BE2C (cell line): ENCODE measurements at regions not wholly inside any gene's neighbourhood (a gene's known extent, or its start where the extent isn't known, plus 50 kb on each side); places are given as distances from the start of the nearest gene placed in this dataset.

ENCODE experiments used
- DNase-seq: peaks from one replicate; pipeline ENCODE4 v3.0.0-alpha.2; 2020
- H3K27me3 ChIP-seq: fragments of 250-450 bp; sonication (Bioruptor Pico); 2 replicates; pipeline ENCODE4 v1.5.1; 2020; ENCODE audit warnings: mild to moderate bottlenecking
- H3K36me3 ChIP-seq: fragments of 250-450 bp; sonication (Bioruptor Pico); 2 replicates; pipeline ENCODE4 v1.5.1; 2020; ENCODE audit warnings: mild to moderate bottlenecking
- H3K4me1 ChIP-seq: fragments of 250-450 bp; sonication (Bioruptor Pico); 2 replicates; pipeline ENCODE4 v1.5.1; 2020
- H3K4me3 ChIP-seq: 2 replicates; pipeline ENCODE4 v1.5.1; 2011; ENCODE audit warnings: low read depth, low read length
- H3K9me3 ChIP-seq: fragments of 250-450 bp; sonication (Bioruptor Pico); 2 replicates; pipeline ENCODE4 v1.5.1; 2020
- TF ChIP-seq, protein P1 (sequence below): IDR thresholded peaks from 2 replicates; pipeline ENCODE4 v1.5.1; 2012; ENCODE audit warnings: mild to moderate bottlenecking, low read depth, low read length

DNA sequence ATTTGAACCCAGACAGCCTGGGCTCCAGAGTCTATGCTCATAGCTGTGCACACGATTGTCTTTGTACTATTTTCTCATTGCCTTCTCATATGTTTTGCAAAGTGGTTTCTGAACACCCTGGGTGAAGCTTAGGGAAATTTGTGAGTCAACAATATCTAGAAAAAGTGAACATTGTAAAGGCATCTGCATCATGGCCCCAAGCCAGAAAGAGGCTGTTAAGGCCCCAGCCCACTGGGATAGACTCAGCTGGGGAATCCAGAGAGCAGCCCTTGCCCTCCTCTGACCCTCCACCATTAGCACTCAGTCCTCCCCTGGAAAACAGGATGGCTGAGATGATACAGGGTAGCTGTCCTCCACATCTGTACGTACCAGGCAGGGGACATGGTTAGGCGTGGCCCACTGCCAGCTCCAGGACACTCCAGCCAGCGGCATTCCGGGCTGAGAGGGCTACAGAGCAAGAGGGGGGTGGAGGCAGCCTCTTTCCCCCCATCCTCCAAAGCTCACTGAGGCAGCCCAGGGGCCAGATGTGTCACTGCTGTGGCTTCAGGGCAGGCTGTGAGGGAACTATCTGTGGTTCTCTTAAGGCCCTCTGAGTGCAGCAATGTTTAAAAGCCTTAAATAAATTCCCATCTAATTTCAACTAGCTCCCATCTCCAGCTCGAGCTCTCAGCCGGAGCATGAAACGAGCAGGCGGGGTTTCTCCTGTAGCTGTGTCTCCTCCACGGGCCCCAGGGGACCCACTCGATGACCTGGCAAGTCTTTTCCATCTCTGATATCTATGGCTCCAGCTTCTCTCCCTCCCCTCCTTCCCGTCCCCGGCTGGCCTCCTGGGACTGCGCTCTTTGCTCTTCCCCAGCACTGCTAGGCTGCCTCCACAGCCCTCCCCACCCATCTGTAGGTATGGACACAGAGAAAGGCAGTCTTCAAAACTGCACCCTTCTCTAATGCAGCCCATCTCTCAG, 209.4 kb upstream of the LRFN2 start:
- TF ChIP-seq, protein P1, sequence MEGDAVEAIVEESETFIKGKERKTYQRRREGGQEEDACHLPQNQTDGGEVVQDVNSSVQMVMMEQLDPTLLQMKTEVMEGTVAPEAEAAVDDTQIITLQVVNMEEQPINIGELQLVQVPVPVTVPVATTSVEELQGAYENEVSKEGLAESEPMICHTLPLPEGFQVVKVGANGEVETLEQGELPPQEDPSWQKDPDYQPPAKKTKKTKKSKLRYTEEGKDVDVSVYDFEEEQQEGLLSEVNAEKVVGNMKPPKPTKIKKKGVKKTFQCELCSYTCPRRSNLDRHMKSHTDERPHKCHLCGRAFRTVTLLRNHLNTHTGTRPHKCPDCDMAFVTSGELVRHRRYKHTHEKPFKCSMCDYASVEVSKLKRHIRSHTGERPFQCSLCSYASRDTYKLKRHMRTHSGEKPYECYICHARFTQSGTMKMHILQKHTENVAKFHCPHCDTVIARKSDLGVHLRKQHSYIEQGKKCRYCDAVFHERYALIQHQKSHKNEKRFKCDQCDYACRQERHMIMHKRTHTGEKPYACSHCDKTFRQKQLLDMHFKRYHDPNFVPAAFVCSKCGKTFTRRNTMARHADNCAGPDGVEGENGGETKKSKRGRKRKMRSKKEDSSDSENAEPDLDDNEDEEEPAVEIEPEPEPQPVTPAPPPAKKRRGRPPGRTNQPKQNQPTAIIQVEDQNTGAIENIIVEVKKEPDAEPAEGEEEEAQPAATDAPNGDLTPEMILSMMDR: no peak
- Histone ChIP-seq H3K27me3 (no peaks in the 10 kb centered on the region), H3K4me3 (peak overlapping the region; percentile 6; the same call in 1 of the 2 replicates), H3K9me3 (no peaks in the 10 kb centered on the region; the same call in 1 of the 2 replicates), H3K36me3 (no peaks in the 10 kb centered on the region), H3K4me1 (peaks cover 23% of the 10 kb centered on the region)
- DNase-seq: peak; percentile 89

DNA sequence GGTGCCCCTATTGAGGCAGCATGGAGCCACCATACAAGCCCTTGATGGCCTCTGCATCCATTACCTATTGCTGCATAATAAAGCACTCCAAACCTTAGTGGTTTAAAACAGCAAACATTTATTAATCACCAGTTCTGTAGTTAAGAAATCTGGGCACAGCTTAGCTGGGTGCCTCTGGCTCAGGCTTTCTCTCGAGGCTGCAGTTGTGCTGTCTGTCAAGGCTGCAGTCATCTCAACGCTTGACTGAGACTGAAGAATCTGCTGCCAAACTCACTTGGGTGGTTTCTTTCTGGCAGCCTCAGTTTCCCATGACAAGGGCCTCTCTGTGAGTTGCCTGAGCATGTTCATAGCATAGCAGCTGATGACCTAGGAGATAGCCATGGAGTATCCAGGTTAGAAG, 207.4 kb upstream of the LRFN2 start:
- Histone ChIP-seq H3K4me1 (peaks cover 25% of the 10 kb centered on the region), H3K4me3 (no peak overlapping the region), H3K36me3 (no peaks in the 10 kb centered on the region), H3K9me3 (no peaks in the 10 kb centered on the region; the same call in 1 of the 2 replicates), H3K27me3 (no peaks in the 10 kb centered on the region)
- TF ChIP-seq, protein P1: no peak
- DNase-seq: no peak

DNA sequence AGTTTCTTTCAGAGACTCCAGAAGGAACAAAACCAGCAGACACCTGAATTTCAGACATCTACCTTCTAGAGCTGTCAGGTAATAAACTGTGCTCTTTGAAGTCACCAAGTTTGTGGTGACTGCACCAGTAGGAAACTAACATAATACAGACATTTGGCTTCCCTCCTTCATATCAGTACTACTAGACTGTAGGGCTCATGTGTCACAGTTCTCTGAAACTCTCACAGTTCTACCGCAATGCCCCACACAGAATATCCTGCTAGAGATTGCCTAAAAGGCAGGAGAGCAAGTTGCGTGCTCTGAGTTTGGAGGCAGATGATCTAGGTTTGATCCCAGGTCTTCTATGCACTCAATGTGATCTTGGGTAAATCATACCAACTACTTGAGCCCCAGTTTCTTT, 205.0 kb upstream of the LRFN2 start:
- TF ChIP-seq, protein P1: no peak
- no peaks in the 10 kb centered on the region; the same call in 1 of the 2 replicates for H3K9me3 ChIP-seq
- no peaks in the 10 kb centered on the region for H3K27me3 ChIP-seq
- H3K4me3 ChIP-seq: no peak overlapping the region
- DNase-seq: no peak
- H3K4me1 ChIP-seq: peaks cover 34% of the 10 kb centered on the region
- H3K36me3 ChIP-seq: no peaks in the 10 kb centered on the region

DNA sequence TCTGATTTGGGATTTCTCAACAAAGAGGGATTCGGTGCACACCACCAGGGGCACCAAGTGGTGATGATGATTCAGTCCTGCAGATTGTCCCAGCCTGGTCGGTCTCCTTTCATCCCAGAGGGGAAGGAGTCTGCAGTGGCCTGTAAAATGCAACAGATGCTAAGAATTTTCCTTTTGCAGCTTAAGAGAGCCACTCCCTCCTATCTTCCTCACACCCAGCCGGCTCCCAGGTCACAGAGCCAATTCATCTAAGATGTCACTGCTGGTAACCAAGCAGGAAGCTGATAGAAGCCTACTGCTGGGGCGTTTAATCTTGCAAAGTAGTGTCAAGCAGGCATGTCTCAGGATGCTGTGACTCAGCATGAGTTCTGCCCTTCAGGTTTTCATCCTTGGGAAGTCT, 203.8 kb upstream of the LRFN2 start:
- DNase-seq: no peak
- Histone ChIP-seq H3K9me3 (no peaks in the 10 kb centered on the region; the same call in 1 of the 2 replicates), H3K4me1 (peaks cover 23% of the 10 kb centered on the region), H3K4me3 (no peak overlapping the region), H3K36me3 (no peaks in the 10 kb centered on the region), H3K27me3 (no peaks in the 10 kb centered on the region)
- TF ChIP-seq, protein P1: no peak

DNA sequence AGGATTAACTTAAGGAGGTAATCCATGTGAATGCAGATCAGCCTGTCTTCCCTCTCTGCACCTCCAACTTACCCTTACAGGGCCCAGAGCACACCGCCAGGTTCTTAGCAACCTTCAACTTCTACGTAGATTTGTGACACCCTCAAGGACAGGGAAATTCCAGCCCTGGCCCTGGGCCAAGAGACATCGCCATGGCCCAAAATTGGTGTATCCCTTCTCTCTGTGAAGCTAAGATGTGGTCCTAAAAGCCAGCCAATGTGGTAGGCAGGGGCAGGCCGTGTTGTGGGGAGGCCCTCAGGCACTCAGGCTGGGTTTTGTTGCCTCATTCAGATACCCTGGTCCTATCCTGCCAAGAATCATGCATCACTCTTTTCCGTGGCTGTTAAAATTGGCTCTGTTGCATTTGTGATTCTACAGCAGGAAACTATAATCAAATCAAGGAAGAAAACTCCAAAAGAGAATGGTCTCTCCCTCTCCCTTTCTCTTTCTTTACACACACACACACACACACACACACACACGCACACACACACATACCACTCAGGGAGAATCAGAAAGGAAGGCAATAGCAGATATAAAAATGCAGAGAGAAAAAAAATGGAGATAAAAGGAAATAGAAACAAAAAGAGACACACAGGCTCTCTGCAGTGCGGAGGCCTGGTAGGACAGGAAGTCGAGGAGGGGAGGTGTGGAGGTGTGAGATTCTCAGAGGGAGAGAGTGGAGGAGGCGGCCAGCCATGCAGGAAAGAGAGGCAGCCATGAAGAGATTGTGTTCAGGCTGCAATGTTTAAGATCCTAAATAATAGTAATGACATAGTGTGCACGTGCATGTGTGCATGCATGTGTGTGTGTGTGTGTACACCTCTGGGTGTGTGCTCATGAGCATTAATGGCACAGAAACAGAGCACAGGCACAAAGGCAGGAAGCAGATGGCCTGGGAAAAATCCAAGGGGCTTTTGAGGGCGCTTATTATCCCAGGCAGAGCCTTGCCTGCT, 201.8 kb upstream of the LRFN2 start:
- TF ChIP-seq, protein P1: no peak
- peak; percentile 46 for DNase-seq
- H3K4me3 ChIP-seq: no peak overlapping the region
- no peaks in the 10 kb centered on the region for H3K36me3 ChIP-seq
- peaks cover 16% of the 10 kb centered on the region for H3K4me1 ChIP-seq
- no peaks in the 10 kb centered on the region; the same call in 1 of the 2 replicates for H3K9me3 ChIP-seq
- H3K27me3 ChIP-seq: no peaks in the 10 kb centered on the region
